Esophagus (tissue), 2 donors: ENCODE measurements at regions not wholly inside any gene's neighbourhood (a gene's known extent, or its start where the extent isn't known, plus 50 kb on each side); places are given as distances from the start of the nearest gene placed in this dataset.

Source experiments
- H3K27ac ChIP-seq, 2 donors: one replicate each; pipeline ENCODE4 v1.5.1; 2013; ENCODE audit warnings: low read depth in 2 of 2, mild to moderate bottlenecking in 2 of 2, inconsistent platforms in 1 of 2, low read length in 1 of 2, moderate library complexity in 1 of 2
- H3K27me3 ChIP-seq, 2 donors: one replicate each; pipeline ENCODE4 v1.6.1; 2013; ENCODE audit warnings: low read length in 2 of 2, control low read depth in 1 of 2, mild to moderate bottlenecking in 1 of 2; ENCODE audit not compliant: insufficient read depth in 2 of 2, control insufficient read depth in 1 of 2
- H3K36me3 ChIP-seq, 2 donors: one replicate each; pipeline ENCODE4 v1.6.1; 2013; ENCODE audit warnings: low read length in 1 of 2; ENCODE audit not compliant: control insufficient read depth in 2 of 2, insufficient read depth in 2 of 2
- H3K4me1 ChIP-seq, 2 donors: one replicate each; pipeline ENCODE4 v1.6.1; 2013; ENCODE audit warnings: low read length in 1 of 2; ENCODE audit not compliant: control insufficient read depth in 2 of 2, insufficient read depth in 2 of 2
- H3K4me3 ChIP-seq, 2 donors: one replicate each; pipeline ENCODE4 v1.5.1; 2013; ENCODE audit warnings: low read length in 2 of 2, mild to moderate bottlenecking in 2 of 2, low read depth in 1 of 2, moderate library complexity in 1 of 2
- H3K9me3 ChIP-seq, 2 donors: one replicate each; pipeline ENCODE4 v1.6.1; 2013; ENCODE audit warnings: mild to moderate bottlenecking in 2 of 2, low read depth in 1 of 2, low read length in 1 of 2, moderate library complexity in 1 of 2; ENCODE audit not compliant: control insufficient read depth in 2 of 2, insufficient read depth in 1 of 2
- WGBS, 2 donors: extraction: QIAGEN DNeasy Blood & Tissue Kit; methylation state at CpG; one replicate each; pipeline ENCODE4 v1.1.7; 2013; 5-methylcytosine and 5-hydroxymethylcytosine counted together
- donor health status: healthy with polysubstance abuse.
- donor health status: Bipolar disorder and iron deficiency.

DNA sequence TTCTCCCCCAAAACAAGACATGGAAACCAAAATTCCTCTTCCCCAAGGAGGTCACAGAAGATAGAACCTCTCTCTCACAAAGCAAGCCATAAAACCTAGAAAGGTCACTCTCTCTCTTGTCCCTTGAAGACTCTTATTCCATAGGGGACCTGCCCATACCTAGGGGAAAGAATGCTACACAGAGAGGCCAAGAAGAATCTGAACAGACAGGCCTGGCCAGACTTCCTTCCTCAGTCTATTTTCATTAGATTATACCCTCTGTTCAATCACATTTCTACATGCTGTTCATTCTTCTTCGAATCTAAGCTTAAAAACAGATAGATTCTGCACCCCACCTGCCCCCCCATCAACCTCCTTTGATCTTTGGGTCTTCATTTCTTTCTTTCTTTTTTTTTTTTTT, 206.8 kb downstream of the TLE4 start:
- 84 to 93% methylated on average over 1 of the region's 1 CpG for WGBS, 2 donors
- Histone ChIP-seq H3K27me3 (no peaks in the 10 kb centered on the region), H3K9me3 (no peaks in the 10 kb centered on the region), H3K36me3 (no peaks in the 10 kb centered on the region), H3K27ac (no peak overlapping the region), H3K4me3 (no peak overlapping the region), H3K4me1 (no peaks in the 10 kb centered on the region)

GRCh38 chr9:79776581-79776980, 204.8 kb downstream of the TLE4 start:
- H3K4me3 ChIP-seq = no peak overlapping the region
- no peaks in the 10 kb centered on the region for H3K4me1 ChIP-seq
- no peaks in the 10 kb centered on the region for H3K27me3 ChIP-seq
- H3K36me3 ChIP-seq = no peaks in the 10 kb centered on the region
- H3K27ac ChIP-seq = no peak overlapping the region
- H3K9me3 ChIP-seq = no peaks in the 10 kb centered on the region
- 38 to 59% methylated on average over 2 of the region's 2 CpGs for WGBS, 2 donors
